ENCODE measurements at regions not wholly inside any gene's neighbourhood (a gene's known extent, or its start where the extent isn't known, plus 50 kb on each side); places are given as distances from the start of the nearest gene placed in this dataset.

GRCh38 chr1:209203533-209203895, 380.0 kb upstream of the CAMK1G start:
- H3K36me3 ChIP-seq (ENCODE audit: control insufficient read depth in 2 of 3, insufficient read depth in 3 of 3, low read length in 3 of 3): no peaks in the 10 kb centered on the region
- TF ChIP-seq CTCF (IDR thresholded peaks at IDR 0.05; ENCODE audit: borderline replicate concordance, extremely low read depth, insufficient read depth): no peak
- no peak overlapping the region for H3K27ac ChIP-seq (ENCODE audit: low read depth in 2 of 2, low read length in 2 of 2)
- intact Hi-C loops (cut with DNase I): no loop called here
- FAIRE-seq (no peak), DNase-seq (no peak)
- no peak overlapping the region for H3K4me3 ChIP-seq (ENCODE audit: low read length in 3 of 3)
- no peak overlapping the region for H3K9ac ChIP-seq (ENCODE audit: low read length in 3 of 3)
- peaks cover 2 to 4% (median 3%) of the 10 kb centered on the region in 3 donors for H3K4me1 ChIP-seq (ENCODE audit: control insufficient read depth in 2 of 3, insufficient read depth in 2 of 3, low read depth in 1 of 3, low read length in 3 of 3)
- H3K9me3 ChIP-seq (ENCODE audit: control insufficient read depth in 2 of 3, insufficient read depth in 1 of 3, low read length in 3 of 3): no peaks in the 10 kb centered on the region
- H3K27me3 ChIP-seq (ENCODE audit: control insufficient read depth, insufficient read depth, low read length): no peaks in the 10 kb centered on the region

DNA sequence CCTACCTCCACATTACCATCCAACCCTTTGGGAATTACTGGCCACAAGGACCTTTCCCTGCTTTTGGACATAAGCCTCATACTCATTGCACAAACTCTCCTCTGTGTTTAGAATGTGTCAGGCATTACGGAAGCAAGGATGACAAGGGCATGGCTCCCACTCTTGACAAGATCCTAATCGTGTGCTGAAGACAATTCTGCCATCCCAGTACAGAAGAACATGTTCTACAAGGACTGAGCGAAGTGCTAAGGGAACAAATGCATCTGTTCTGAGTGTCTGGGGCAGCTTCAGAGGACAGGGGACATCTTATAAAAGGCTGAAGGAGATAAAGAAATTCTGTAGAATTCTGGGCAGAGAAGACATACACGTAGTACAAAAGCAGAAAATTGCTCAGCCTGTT, 378.5 kb upstream of the CAMK1G start:
- Histone ChIP-seq H3K27me3 (ENCODE audit: control insufficient read depth, insufficient read depth, low read length) (peaks cover 3% of the 10 kb centered on the region), H3K9ac (ENCODE audit: low read length in 3 of 3) (no peak overlapping the region), H3K9me3 (ENCODE audit: control insufficient read depth in 2 of 3, insufficient read depth in 1 of 3, low read length in 3 of 3) (no peaks in the 10 kb centered on the region), H3K4me1 (ENCODE audit: control insufficient read depth in 2 of 3, insufficient read depth in 2 of 3, low read depth in 1 of 3, low read length in 3 of 3) (peaks cover 2 to 4% (median 3%) of the 10 kb centered on the region in 3 donors), H3K4me3 (ENCODE audit: low read length in 3 of 3) (no peak overlapping the region), H3K27ac (ENCODE audit: low read depth in 2 of 2, low read length in 2 of 2) (no peak overlapping the region), H3K36me3 (ENCODE audit: control insufficient read depth in 2 of 3, insufficient read depth in 3 of 3, low read length in 3 of 3) (no peaks in the 10 kb centered on the region)
- DNase-seq (no peak), FAIRE-seq (no peak)
- intact Hi-C loops (cut with DNase I): no loop called here
- TF ChIP-seq CTCF (IDR thresholded peaks at IDR 0.05; ENCODE audit: borderline replicate concordance, extremely low read depth, insufficient read depth): no peak

- DNase-seq (peak in 2 of 5 donors; percentile 17 to 28), FAIRE-seq (no peak)
- Histone ChIP-seq H3K27ac (ENCODE audit: low read depth in 2 of 2, low read length in 2 of 2) (no peak overlapping the region), H3K4me3 (ENCODE audit: low read length in 3 of 3) (peak overlapping the region in 1 of 3 donors; percentile 28), H3K9me3 (ENCODE audit: control insufficient read depth in 2 of 3, insufficient read depth in 1 of 3, low read length in 3 of 3) (no peaks in the 10 kb centered on the region), H3K27me3 (ENCODE audit: control insufficient read depth, insufficient read depth, low read length) (peaks cover 3% of the 10 kb centered on the region), H3K4me1 (ENCODE audit: control insufficient read depth in 2 of 3, insufficient read depth in 2 of 3, low read depth in 1 of 3, low read length in 3 of 3) (peaks cover 2 to 4% (median 3%) of the 10 kb centered on the region in 3 donors), H3K9ac (ENCODE audit: low read length in 3 of 3) (no peak overlapping the region), H3K36me3 (ENCODE audit: control insufficient read depth in 2 of 3, insufficient read depth in 3 of 3, low read length in 3 of 3) (no peaks in the 10 kb centered on the region)
- intact Hi-C loops (cut with DNase I): no loop called here
- TF ChIP-seq CTCF (IDR thresholded peaks at IDR 0.05; ENCODE audit: borderline replicate concordance, extremely low read depth, insufficient read depth): no peak
Observed at GRCh38 chr1:209207126-209207700, 376.3 kb upstream of the CAMK1G start.
